SK-N-MC (cell line): ENCODE measurements at regions not wholly inside any gene's neighbourhood (a gene's known extent, or its start where the extent isn't known, plus 50 kb on each side); places are given as distances from the start of the nearest gene placed in this dataset.

Experiments
- EZH2 ChIP-seq: fragments of 200-600 bp; sonication (generic); IDR thresholded peaks from one replicate; pipeline ENCODE4 v1.6.1; 2017; ENCODE audit warnings: antibody characterized with exemption
- POLR2AphosphoS5 ChIP-seq: IDR thresholded peaks from 2 replicates; pipeline ENCODE4 v1.6.1; 2012; ENCODE audit warnings: mild to moderate bottlenecking, low read depth, low read length, borderline replicate concordance

DNA sequence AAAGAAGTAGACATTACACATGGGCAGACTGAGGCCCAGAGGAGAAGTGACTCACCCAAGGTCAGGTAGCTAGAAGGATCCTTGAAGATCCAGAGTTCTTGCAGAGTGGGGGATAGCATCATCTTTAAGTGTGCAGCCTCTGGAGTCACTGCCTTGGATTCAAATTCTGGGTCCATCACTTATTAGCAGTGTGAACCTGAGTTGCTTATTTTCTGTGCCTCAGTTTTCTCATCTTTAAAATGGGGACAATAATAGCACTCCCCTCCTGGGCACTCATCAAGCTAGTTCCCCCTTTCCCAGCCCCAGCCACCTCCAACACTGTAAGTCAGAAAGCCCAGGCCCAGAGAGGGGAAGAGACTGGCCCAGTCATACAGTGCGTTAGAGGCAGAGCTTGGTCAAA is 141.8 kb upstream of the PJA1 start:
- TF ChIP-seq EZH2: no peak
- no peak for TF ChIP-seq POLR2AphosphoS5
